NB4 (cell line): ENCODE measurements at regions not wholly inside any gene's neighbourhood (a gene's known extent, or its start where the extent isn't known, plus 50 kb on each side); places are given as distances from the start of the nearest gene placed in this dataset.

Experiments used
- MAX ChIP-seq: IDR thresholded peaks from 2 replicates; pipeline ENCODE4 v1.6.1; 2011; ENCODE audit warnings: low read depth, low read length
- MYC ChIP-seq: IDR thresholded peaks from 2 replicates; pipeline ENCODE4 v1.6.1; 2011; ENCODE audit warnings: low read depth, low read length
- TF ChIP-seq, protein P1 (sequence below): IDR thresholded peaks from one replicate; pipeline ENCODE4 v1.5.1; 2012; ENCODE audit warnings: low read depth, low read length

DNA sequence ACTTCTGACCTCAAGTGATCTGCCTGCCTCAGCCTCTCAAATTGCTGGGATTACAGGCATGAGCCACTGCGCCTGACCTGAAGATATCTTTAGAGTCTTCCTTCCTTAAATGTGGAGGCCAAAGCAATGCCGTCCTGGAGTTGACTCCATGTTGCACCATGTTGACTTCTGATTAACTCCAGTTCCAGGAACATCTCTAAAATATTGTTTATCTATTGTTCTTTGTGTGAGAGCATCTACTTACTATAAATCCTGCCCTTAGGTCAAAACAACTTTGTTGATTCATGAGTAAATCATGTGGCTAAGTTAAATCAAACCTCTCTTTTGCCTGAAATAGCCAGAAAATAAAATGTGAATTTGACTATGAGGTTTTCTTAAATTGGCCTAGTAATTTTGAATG, 56.6 kb upstream of the CAPRIN1 start:
- TF ChIP-seq, protein P1, sequence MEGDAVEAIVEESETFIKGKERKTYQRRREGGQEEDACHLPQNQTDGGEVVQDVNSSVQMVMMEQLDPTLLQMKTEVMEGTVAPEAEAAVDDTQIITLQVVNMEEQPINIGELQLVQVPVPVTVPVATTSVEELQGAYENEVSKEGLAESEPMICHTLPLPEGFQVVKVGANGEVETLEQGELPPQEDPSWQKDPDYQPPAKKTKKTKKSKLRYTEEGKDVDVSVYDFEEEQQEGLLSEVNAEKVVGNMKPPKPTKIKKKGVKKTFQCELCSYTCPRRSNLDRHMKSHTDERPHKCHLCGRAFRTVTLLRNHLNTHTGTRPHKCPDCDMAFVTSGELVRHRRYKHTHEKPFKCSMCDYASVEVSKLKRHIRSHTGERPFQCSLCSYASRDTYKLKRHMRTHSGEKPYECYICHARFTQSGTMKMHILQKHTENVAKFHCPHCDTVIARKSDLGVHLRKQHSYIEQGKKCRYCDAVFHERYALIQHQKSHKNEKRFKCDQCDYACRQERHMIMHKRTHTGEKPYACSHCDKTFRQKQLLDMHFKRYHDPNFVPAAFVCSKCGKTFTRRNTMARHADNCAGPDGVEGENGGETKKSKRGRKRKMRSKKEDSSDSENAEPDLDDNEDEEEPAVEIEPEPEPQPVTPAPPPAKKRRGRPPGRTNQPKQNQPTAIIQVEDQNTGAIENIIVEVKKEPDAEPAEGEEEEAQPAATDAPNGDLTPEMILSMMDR, result no peak
- no peak for TF ChIP-seq MAX
- no peak for TF ChIP-seq MYC
